Karpas-422 (cell line): ENCODE measurements at regions not wholly inside any gene's neighbourhood (a gene's known extent, or its start where the extent isn't known, plus 50 kb on each side); places are given as distances from the start of the nearest gene placed in this dataset.
A peak's percentile ranks its signal among the peaks of the same experiment; 100 is the strongest.

Source experiments
- DNase-seq: peaks from one replicate; pipeline ENCODE4 v3.0.0-alpha.2; 2015
- H2AFZ ChIP-seq: fragments of 200-600 bp; sonication (generic); 2 replicates; pipeline ENCODE4 v1.6.1; 2014; ENCODE audit warnings: antibody characterized with exemption, low read length, mixed read lengths
- H3K27ac ChIP-seq: fragments of 200-600 bp; sonication (generic); 2 replicates; pipeline ENCODE4 v1.5.1; 2014; ENCODE audit warnings: mild to moderate bottlenecking, low read length, moderate library complexity
- H3K27me3 ChIP-seq: fragments of 200-600 bp; sonication (generic); 2 replicates; pipeline ENCODE4 v1.6.1; 2014; ENCODE audit warnings: low read length, mixed read lengths
- H3K36me3 ChIP-seq: fragments of 200-600 bp; sonication (generic); 2 replicates; pipeline ENCODE4 v1.6.1; 2014; ENCODE audit warnings: low read length, mixed read lengths; ENCODE audit not compliant: insufficient read depth
- H3K4me1 ChIP-seq: fragments of 200-600 bp; sonication (generic); 2 replicates; pipeline ENCODE4 v1.6.1; 2014; ENCODE audit warnings: mild to moderate bottlenecking, low read length, mixed read lengths
- H3K4me2 ChIP-seq: fragments of 200-600 bp; sonication (generic); 2 replicates; pipeline ENCODE4 v1.6.1; 2014; ENCODE audit warnings: low read length, low read depth, mild to moderate bottlenecking; ENCODE audit not compliant: poor library complexity, severe bottlenecking
- H3K4me3 ChIP-seq: fragments of 200-600 bp; sonication (generic); 2 replicates; pipeline ENCODE4 v1.5.1; 2014; ENCODE audit warnings: mild to moderate bottlenecking, antibody characterized with exemption, low read length, mixed read lengths
- H3K79me2 ChIP-seq: fragments of 200-600 bp; sonication (generic); 2 replicates; pipeline ENCODE4 v1.6.1; 2014; ENCODE audit warnings: mild to moderate bottlenecking, low read length, mixed read lengths
- H3K9ac ChIP-seq: fragments of 200-600 bp; sonication (generic); 2 replicates; pipeline ENCODE4 v1.6.0; 2014; ENCODE audit warnings: low read length
- H3K9me2 ChIP-seq: fragments of 200-600 bp; sonication (generic), shearing (Covaris generic); replicated peaks from 2 replicates; pipeline ENCODE4 v1.6.0; 2014; ENCODE audit warnings: mild to moderate bottlenecking, low read length, moderate library complexity; ENCODE audit not compliant: insufficient read depth
- H3K9me3 ChIP-seq: fragments of 300-700, 200-600 bp; sonication (generic); 2 replicates; pipeline ENCODE4 v1.6.1; 2014; ENCODE audit warnings: low read length, mixed read lengths
- H4K20me1 ChIP-seq: fragments of 200-600 bp; sonication (generic); 2 replicates; pipeline ENCODE4 v1.6.1; 2014; ENCODE audit warnings: mild to moderate bottlenecking, antibody characterized with exemption, low read length, low read depth; ENCODE audit not compliant: insufficient read depth

DNA sequence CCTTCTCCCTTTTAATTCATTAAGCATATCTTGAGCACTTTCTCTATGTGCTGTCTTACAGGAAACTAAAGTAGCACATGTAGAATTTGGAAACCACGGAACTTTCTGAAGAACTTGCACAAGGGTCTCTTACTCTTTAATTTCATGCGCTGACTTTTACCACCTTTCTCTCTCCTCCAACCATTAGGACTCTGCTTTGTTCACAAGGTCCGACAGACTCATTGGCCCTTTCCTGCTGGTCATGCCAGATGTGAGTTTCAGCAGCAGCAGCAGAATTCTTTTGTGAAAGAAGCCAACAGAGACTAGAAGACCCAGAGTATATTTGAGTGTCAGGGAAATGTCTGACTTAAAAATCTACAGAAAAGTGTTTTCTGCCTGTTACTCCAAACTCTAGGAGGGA is 207.1 kb downstream of the GUCY2F start:
- H3K79me2 ChIP-seq = no peaks in the 10 kb centered on the region
- DNase-seq = no peak
- no peak overlapping the region for H3K27ac ChIP-seq
- no peaks in the 10 kb centered on the region for H3K27me3 ChIP-seq
- no peaks in the 10 kb centered on the region for H3K36me3 ChIP-seq
- H3K9me2 ChIP-seq = no peaks in the 10 kb centered on the region
- no peaks in the 10 kb centered on the region for H3K4me1 ChIP-seq
- no peaks in the 10 kb centered on the region for H3K9me3 ChIP-seq
- H4K20me1 ChIP-seq = no peaks in the 10 kb centered on the region
- no peak overlapping the region for H2AFZ ChIP-seq
- H3K9ac ChIP-seq = no peak overlapping the region
- H3K4me2 ChIP-seq = no peak overlapping the region
- H3K4me3 ChIP-seq = no peak overlapping the region

DNA sequence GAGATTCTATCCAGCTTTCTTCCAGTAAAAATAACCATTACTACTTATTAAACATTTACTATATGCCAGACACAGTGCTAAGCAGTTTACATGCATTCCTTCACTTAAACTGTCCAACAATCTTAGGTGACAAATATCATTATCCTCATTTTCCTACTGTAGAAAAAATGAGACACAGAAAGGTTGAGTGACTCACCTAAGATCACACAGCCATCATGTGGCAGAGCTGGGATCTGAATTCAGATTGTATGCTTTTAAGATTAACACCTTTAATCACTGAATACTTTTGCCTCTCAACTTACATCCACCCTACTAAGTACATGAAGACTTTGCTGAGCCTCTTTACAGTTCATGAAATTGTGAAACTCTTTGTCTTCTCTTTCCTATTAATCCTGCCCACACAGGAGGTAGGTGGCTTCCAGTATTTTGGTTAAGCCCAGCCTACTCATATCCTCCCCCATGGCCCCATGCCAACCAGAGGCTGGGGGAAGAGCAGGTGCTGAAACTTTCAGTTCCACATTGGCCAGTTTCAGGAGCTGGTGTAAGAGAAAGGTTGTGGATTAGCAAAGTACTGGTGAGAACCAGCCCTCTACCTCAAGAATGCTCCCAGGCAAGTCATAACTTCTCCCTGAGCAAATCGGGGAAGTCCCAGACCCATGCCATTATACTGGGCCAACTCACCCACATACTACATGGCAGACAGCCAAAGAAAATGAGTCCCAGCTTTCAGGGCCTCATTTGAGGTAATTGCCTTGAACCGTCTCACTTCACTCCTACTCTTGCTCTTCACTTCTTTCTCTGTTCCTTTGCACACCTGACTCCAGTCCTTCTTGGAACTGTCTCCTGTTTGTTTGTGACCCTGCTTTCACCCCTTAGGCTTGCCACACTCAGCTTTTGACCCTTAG is 211.1 kb downstream of the GUCY2F start:
- no peaks in the 10 kb centered on the region for H3K79me2 ChIP-seq
- no peak overlapping the region for H3K9ac ChIP-seq
- no peaks in the 10 kb centered on the region for H3K9me2 ChIP-seq
- H3K4me2 ChIP-seq = no peak overlapping the region
- no peaks in the 10 kb centered on the region for H3K4me1 ChIP-seq
- H3K27me3 ChIP-seq = no peaks in the 10 kb centered on the region
- H3K36me3 ChIP-seq = no peaks in the 10 kb centered on the region
- H3K4me3 ChIP-seq = no peak overlapping the region
- H4K20me1 ChIP-seq = no peaks in the 10 kb centered on the region
- no peaks in the 10 kb centered on the region for H3K9me3 ChIP-seq
- H2AFZ ChIP-seq = no peak overlapping the region
- H3K27ac ChIP-seq = no peak overlapping the region
- DNase-seq = peak; percentile 45

DNA sequence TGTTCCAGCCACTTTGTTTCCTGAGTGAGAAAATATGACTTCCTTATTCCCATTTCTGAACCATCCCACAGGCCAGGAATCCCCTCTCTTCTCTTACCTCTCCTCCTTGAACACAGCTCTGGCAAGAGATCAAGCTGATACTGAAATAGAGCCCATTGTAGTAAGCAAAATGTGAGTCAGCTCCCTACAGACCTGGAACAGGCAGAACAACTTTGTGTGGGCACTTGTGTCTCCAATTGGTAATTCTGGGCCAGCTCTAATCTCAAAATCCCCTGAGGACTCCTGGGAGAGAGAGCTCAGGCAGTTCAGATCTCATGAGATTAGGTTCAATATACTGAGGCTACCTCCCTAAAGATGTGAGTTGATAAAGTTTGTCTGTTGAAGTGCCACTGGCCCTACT is 213.5 kb downstream of the GUCY2F start:
- no peak overlapping the region for H3K9ac ChIP-seq
- no peak overlapping the region for H3K4me2 ChIP-seq
- no peaks in the 10 kb centered on the region for H4K20me1 ChIP-seq
- H3K4me3 ChIP-seq = no peak overlapping the region
- no peaks in the 10 kb centered on the region for H3K4me1 ChIP-seq
- no peaks in the 10 kb centered on the region for H3K36me3 ChIP-seq
- no peaks in the 10 kb centered on the region for H3K79me2 ChIP-seq
- H3K9me3 ChIP-seq = no peaks in the 10 kb centered on the region
- no peaks in the 10 kb centered on the region for H3K9me2 ChIP-seq
- H3K27me3 ChIP-seq = no peaks in the 10 kb centered on the region
- H3K27ac ChIP-seq = no peak overlapping the region
- H2AFZ ChIP-seq = no peak overlapping the region
- no peak for DNase-seq

DNA sequence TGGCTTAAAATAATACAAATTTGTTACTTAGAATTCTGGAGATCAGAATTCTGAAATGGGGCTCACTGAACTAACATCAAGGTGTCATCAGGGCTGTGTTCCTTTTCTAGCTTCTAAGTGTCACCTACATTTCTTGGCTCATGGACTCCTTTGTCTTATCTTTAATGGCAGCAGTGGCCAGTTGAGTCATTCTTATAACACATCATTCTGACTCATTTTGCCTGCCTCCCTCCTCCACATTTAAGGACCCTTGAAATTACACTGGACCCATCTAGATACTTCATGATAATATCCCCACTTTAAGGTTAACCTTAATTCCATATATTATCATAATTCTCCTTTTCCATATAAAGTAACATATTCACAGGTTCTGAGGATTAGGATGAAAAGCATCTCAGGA is 215.9 kb downstream of the GUCY2F start:
- H3K9me3 ChIP-seq = no peaks in the 10 kb centered on the region
- H3K4me3 ChIP-seq = no peak overlapping the region
- no peak overlapping the region for H3K9ac ChIP-seq
- H3K79me2 ChIP-seq = no peaks in the 10 kb centered on the region
- H3K4me2 ChIP-seq = no peak overlapping the region
- no peaks in the 10 kb centered on the region for H4K20me1 ChIP-seq
- no peaks in the 10 kb centered on the region for H3K36me3 ChIP-seq
- no peaks in the 10 kb centered on the region for H3K4me1 ChIP-seq
- H2AFZ ChIP-seq = no peak overlapping the region
- DNase-seq = no peak
- no peaks in the 10 kb centered on the region for H3K9me2 ChIP-seq
- no peak overlapping the region for H3K27ac ChIP-seq
- no peaks in the 10 kb centered on the region for H3K27me3 ChIP-seq

DNA sequence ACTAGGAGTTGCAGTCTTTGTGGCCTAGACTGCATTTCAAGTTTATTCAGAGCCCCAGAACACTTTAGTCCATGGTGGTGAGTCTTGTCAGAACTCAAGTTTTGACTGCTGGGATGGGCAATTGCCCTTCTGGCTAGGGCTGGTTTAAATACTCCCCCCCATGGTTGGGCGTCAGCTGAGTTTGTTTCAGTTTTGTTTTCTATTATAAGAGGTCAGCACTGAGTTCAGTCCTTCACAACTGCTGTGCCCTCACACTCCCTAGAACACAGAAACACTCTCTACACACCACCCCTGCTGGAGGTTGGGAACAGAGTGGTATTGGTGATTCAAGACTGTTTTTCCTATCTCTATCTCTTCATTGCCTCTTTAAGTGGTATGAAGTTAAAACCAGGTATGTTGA is 217.0 kb downstream of the GUCY2F start:
- H3K27me3 ChIP-seq = no peaks in the 10 kb centered on the region
- no peak for DNase-seq
- no peaks in the 10 kb centered on the region for H3K36me3 ChIP-seq
- H3K79me2 ChIP-seq = no peaks in the 10 kb centered on the region
- H3K4me1 ChIP-seq = no peaks in the 10 kb centered on the region
- no peaks in the 10 kb centered on the region for H4K20me1 ChIP-seq
- H3K9me3 ChIP-seq = no peaks in the 10 kb centered on the region
- no peak overlapping the region for H3K27ac ChIP-seq
- no peak overlapping the region for H3K4me2 ChIP-seq
- H3K9me2 ChIP-seq = no peaks in the 10 kb centered on the region
- no peak overlapping the region for H3K4me3 ChIP-seq
- no peak overlapping the region for H2AFZ ChIP-seq
- no peak overlapping the region for H3K9ac ChIP-seq

DNA sequence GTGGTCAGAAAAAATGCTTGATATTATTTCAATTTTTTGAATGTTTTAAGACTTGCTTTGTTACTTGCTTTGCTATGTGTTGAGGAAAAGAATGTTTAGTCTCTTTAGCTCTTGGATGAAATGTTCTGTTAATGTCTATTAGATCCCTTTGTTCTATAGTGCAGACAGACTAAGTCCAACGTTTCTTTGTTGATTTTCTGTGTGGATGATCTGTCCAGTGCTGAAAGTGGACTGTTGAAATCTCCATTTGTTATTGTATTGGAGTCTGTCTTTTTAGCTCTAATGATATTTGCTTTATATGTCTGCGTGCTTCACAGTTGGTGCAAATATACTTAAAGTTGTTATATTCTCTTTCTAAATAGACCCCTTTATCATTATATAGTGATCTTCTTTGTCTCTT is 220.6 kb downstream of the GUCY2F start:
- Histone ChIP-seq H3K27me3 (no peaks in the 10 kb centered on the region), H3K4me1 (no peaks in the 10 kb centered on the region), H3K4me2 (no peak overlapping the region), H3K4me3 (no peak overlapping the region), H3K9me2 (no peaks in the 10 kb centered on the region), H3K36me3 (no peaks in the 10 kb centered on the region), H3K27ac (no peak overlapping the region), H4K20me1 (no peaks in the 10 kb centered on the region), H3K9ac (no peak overlapping the region), H2AFZ (no peak overlapping the region), H3K9me3 (no peaks in the 10 kb centered on the region), H3K79me2 (no peaks in the 10 kb centered on the region)
- no peak for DNase-seq

DNA sequence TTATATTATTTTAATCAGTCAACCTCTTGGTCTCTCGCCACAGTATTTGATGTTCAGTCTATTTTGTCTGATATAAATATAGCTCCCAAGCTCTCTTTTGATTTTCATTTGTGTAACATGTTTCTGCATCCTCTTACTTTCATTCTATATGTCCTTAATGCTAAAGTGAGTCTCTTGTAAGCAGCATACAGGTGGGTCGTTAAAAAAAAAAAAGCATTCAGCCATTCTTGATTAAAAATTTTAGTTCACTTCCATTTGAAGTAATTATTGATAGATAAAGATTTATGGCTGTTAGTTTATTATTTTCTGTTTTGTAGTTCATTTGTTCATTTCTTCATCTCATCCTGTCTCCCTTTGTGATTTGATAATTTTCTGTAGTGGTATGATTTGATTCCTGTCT is 229.1 kb downstream of the GUCY2F start:
- no peaks in the 10 kb centered on the region for H3K9me2 ChIP-seq
- no peak overlapping the region for H3K4me3 ChIP-seq
- no peaks in the 10 kb centered on the region for H3K9me3 ChIP-seq
- no peak overlapping the region for H3K9ac ChIP-seq
- no peaks in the 10 kb centered on the region for H3K4me1 ChIP-seq
- H2AFZ ChIP-seq = no peak overlapping the region
- no peak overlapping the region for H3K4me2 ChIP-seq
- H3K27ac ChIP-seq = no peak overlapping the region
- no peaks in the 10 kb centered on the region for H3K36me3 ChIP-seq
- no peaks in the 10 kb centered on the region for H3K27me3 ChIP-seq
- no peaks in the 10 kb centered on the region for H3K79me2 ChIP-seq
- no peaks in the 10 kb centered on the region for H4K20me1 ChIP-seq
- DNase-seq = no peak

DNA sequence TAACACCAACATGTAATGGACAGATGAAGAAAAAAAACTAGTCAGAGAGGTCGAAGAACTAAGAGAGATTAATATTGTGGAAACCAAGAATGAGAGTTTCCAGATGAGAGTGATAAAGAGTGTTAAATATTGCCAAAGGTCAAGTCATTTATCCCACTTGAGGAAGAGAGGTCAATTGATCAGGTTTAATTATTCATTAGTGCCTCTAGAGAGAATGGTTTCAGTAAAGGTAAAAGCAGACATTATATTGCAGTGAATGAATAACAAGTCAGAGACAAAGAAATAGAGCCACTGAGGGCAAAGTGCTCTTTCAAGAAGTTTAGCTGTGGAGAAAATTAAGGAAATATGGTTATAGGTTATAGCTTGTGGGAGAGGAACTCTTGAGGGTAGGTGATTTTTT is 263.1 kb downstream of the GUCY2F start:
- Histone ChIP-seq H3K79me2 (no peaks in the 10 kb centered on the region), H3K36me3 (no peaks in the 10 kb centered on the region), H3K27ac (no peak overlapping the region), H2AFZ (no peak overlapping the region), H3K9ac (no peak overlapping the region), H3K9me3 (no peaks in the 10 kb centered on the region), H3K4me3 (no peak overlapping the region), H3K4me2 (no peak overlapping the region), H3K9me2 (no peaks in the 10 kb centered on the region), H3K27me3 (no peaks in the 10 kb centered on the region), H4K20me1 (no peaks in the 10 kb centered on the region), H3K4me1 (no peaks in the 10 kb centered on the region)
- no peak for DNase-seq
